Hindlimb muscle (tissue), 1 donor: ENCODE measurements at regions not wholly inside any gene's neighbourhood (a gene's known extent, or its start where the extent isn't known, plus 50 kb on each side); places are given as distances from the start of the nearest gene placed in this dataset.

Experiments
- DNase-seq: peaks from one replicate; pipeline ENCODE4 v3.0.0-alpha.2; 2013

DNA sequence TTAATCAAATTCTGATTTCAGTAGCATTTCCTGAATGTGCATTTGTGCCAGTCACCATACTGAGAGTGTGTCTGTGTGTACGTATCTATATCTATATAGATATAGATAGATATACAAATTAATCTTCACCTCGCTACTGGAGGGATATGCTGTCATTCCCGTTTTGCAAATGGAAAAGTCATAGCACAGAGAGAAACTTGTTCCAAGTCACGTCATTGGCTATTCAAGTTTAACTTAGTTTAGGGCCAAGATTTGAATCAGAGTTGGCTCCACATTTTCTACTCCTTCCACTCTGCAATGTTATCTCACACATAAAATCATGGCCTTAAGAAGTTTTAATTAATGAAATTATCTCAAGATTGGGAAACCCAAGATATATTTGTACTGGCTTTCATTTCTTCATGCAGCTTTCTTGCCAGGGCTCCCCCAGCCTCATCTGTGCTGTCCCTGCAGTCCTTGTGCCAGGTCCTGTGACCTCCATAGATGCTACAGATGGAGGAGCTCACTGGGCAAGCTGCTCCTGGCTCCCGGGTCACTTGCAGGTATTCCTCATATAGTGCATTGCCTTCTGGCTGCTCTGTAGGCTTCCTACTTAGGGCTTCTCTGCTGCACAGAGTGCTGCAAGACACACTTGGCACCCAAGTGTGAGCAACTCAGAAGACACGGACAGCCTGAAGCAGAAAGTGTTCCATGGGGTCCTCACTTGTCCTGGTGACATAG, 245.8 kb downstream of the KCNS3 start:
- DNase-seq: peak; percentile 56

DNA sequence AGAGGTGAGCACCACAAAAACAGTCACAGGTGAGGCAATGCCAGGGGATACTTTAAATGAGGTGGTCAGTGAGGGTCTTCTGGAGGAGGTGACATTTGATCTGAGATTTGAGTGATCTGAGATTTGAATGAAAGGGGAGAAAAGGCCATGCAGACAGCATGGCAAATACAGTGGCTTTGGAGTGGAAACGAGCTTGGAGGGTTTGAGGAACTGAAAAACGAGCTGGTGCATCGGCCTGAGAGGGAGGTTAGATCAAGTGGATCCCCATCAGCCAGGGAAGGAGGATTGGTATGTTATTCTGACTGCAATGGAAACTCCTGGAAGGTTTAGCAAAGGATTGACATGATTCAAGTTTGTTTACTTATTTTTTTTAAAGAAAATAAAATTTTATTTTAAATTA, 245.1 kb downstream of the KCNS3 start:
- no peak for DNase-seq

DNA sequence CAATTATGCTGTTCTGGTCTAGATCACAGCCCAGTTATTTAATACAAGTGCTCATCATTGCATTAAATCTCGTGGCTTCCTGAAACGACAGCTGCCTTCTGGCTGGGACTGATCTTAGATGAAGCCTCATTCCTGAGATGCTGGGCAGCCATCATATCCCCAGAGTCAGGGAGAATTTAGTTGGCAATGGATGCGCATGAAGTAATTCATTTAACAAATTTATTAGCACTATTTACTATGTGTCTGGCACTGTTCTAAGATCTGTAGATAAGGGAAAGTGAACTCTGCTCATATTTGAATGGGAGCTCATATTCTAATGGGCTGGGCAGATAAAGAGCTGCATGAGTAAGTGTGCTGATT, 244.7 kb downstream of the KCNS3 start:
- no peak for DNase-seq

DNA sequence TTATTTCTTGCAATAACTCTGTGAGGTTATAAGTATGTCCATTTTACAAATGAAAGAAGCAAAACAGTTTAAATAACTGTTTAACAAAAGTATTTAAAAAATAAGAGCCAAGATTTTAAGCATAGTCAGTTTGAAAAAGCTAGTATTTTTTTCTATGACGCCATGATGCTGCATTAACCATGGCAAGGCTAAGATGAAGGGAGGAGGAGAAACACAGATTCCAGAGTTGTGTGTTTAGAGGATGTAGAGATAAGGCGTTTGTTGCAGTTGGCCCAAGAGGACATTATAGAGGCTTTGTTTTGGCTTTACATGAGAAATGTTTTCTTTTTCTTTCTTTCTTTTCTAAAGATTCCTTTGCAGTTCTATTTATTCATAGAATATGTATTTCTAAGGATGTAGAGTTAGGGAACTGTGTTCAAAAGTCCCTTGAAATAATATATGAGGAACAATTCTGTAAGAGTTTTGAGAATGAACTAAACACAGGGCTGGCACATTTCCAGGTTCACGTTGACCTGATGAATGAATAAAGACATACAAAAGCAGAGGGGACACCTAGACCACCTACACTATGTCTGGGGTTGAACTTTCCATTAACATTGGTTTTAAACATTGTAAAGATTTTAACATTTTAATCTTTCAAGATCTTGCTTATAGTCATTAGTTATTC, 244.2 kb downstream of the KCNS3 start:
- DNase-seq: no peak

DNA sequence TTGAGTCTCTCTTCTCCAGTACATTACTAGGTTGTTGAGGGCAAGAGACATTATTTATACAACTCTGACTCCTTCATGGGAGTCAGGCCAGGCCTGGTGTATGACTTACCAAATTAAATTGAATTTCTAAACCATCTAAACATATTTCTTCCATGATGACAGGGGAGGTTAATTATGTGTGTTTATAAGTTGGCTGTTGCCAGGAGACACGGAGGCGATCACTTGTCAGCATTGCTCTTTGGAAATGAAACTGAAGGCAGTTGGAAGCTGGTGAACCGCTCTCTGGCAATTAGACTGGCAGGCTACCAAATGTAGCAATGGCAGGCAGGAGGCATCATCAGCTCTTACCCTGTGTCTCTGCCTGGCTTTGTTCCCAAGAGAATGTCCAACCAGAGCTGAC, 241.4 kb downstream of the KCNS3 start:
- no peak for DNase-seq

DNA sequence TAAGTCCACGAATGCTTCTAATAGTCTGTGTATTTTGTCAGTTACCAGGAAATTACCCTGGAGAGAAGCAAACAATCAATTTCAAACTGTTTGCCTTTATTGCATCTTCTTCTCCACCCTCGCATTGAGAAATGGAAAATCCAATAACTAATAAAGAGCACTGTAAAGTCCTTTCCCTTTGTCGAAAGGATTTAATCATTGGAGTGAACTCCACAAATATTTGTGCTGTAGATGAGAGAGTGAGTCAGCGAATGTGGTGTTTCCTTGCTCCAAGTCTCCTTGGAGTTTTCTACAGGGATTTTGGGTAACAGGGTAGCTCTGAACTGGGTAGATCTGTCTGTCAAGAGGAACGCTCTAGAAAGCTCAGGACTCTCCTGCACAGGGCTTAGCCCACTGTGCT, 240.2 kb downstream of the KCNS3 start:
- DNase-seq: no peak

DNA sequence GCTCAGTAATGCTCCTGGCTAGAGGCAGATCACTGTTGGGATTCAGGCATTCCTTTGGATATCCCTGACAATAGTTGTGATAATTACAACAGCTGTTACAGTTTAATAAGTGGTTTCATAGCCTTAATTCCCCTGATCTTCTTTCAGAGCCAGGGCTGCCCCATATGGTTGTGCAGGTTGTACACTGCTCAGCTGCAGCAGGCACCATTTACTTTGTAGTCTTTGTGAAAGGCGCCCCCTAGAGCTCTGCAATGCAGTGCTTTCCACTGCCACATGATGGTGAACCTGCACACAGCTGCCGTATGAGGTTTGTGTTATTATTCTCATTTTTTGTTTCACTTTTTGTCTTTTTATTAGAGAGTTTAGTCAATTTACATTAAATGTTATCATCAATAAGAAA, 239.1 kb downstream of the KCNS3 start:
- no peak for DNase-seq

DNA sequence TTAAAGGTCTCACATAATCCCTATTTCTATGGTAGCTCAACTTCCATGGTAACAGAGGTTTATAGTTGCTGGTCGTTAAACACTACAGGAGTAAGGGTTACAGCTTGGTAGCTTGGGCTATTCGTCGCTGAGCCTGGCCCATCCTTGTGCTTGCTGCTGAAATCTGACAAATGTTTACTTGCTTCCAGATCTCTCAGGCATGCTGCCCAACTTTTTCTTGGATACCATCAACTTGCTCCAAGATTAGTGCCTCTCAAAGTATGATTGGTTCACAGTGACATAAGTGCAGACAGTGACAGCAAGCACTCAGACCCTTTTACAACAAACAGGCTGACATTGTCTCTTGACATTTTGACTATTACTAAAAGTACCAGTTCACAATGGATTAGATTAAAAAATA, 231.8 kb downstream of the KCNS3 start:
- no peak for DNase-seq

DNA sequence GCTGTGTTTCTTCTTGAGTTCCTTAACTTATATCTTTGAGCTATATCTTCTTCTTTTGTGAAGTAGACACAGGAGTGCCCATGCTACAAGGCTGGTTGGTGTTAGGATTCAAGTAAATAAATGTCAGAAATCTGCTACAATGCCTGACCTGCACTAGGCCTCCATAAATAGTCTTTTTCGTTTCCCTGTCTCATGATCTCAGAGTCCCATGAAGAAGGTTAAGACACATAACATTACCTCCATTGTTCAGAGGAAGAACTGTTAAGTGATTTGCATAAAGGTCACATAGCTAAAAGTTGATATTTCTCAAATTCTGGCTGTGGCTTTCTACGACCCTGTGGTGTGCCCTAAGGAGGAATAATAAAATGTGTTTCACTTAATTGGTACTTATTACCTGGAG, 228.4 kb downstream of the KCNS3 start:
- no peak for DNase-seq

DNA sequence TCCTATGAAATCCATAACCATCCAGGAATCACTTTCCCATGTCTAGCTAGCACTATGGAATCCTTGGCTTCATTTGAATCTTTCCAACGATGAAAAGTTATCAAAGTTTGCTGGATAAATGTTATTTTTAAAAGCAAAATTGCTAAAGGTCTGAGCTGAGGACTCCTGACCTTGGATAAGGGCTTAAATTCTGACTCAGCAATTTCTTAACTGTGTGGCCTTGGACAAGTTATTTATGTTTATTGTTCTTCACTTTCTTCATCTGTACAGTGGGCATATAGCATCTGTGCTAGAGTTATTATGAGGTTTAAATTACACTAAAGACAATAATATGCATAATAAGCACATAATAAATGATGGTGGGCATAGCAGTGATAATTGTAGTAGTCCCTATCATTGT, 227.5 kb downstream of the KCNS3 start:
- no peak for DNase-seq

DNA sequence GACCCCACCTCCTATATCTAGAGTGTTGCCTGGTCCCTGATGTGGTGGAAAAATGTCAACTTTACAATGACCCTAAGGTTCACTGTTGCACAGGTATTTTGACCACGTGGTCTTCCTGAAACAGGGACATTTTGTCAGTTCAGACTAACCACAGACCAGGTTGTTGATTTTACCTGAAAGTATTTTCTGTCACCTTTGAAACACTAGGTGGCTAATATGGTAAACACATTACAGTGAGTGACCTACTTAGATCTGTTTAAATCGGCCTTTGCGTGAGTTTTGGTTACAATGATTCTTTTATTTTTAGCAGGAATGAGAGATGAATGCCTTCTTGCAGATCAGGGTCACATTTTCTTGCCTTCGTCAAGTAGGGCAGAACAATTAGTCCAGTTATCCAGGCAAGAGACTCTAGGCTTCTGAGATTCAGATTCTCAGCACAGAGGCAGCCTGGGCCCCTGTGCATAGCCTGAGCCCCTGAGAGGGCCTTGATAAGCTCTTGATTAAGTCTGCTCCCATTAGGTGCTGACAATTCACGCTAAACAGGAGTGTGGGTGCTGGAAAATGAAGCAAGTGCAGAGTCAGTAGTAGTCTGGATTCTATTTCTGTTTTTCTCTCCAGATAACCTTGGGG, 226.2 kb downstream of the KCNS3 start:
- no peak for DNase-seq

DNA sequence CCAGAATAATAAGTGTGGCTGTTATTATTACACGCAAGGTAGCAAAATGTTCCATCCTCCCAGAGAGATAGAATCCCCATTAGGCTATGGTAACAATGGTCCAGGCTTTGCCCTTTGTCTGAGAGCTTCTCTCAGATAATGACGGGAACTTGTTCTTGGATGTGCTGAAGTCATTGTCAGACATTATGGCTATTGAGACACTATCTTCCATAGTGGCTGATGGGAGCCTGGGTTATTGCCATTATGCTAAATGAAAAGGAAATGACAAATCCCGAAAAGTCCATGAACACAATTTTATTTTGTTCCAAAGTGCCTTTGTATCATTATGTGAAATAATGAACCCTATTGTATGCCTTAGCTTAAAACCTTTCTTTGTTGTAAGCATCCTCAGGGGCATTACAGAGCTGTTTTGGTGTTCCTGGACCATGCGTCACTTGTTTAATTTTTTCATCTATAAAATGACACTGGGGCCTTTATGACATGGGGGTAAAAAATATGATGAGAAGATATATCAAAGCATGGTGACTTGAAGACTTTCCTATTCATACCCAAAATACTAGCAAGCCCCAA, 218.5 kb downstream of the KCNS3 start:
- DNase-seq: no peak

DNA sequence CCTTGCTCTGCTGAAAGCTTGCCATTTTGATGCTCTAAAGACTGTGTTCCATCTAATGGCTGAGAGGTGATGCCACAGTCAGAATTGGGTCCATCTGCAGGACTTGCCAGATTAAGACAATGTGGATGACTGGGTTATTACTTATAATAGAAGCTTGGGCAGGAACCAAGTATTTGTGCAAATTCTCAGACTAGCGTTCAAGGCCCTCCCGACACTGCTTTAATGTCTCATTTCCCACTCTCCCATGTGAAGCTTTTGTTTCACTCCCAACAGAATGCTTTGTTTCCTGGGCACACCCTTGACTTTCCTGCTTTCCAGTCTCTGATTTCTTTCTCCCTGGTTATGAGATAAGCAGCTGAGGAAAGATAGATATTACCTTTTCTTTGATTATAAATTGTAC, 215.8 kb downstream of the KCNS3 start:
- DNase-seq: no peak

DNA sequence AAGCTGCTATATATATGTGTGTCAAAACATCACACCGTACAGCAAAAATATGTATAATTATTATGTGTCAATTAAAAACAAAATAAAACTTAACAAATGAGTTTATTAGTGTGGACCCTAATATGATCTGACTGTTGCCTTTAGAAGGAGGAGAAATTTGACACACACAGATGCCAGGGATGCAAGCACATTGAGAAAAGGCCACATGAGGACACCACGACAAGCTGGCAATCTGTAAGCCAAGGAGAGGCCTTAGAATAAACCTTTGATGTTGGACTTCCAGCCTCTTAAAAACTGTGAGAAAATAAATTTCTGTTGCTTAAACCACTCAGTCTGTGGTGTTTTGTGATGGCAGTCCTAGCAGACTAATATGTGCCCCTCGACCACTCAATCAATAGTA, 214.7 kb downstream of the KCNS3 start:
- DNase-seq: no peak

DNA sequence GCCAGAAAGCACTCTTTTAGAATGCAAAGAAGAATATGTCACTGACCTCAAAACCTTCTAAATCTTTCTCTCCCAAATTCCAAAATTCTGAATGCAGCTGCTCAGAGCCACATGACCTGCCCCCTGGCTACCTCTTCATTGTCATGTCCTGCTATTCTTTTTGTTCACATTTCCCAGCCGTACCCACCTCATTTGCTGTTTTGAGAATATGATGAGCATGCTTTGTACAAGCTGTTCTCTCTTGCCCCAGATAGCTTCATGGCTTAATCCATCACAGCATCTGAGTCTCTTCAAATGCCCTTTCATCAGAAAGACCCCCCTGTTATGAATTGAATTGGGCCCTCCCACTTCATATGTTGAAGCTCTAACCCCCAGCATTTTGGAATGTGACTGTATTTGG, 214.3 kb downstream of the KCNS3 start:
- no peak for DNase-seq

DNA sequence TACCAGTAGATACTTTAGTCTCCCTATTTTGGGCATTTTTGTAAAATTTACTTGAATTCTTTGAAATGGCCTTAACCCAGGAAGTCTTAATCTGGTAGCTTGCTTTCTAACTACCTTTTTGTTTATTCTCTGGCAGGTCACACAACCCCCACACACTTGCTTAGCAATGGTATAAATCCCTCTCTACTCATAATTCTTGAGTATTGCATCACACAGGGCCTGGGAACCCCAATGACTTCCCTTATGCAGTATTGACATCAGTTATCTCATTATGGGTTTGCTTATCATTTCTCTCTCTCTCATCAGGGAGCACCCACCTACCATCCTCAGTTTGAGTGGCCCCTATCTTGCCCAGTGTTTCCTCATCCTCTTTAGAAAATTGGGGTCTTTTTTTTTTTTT, 207.1 kb downstream of the KCNS3 start:
- DNase-seq: no peak

DNA sequence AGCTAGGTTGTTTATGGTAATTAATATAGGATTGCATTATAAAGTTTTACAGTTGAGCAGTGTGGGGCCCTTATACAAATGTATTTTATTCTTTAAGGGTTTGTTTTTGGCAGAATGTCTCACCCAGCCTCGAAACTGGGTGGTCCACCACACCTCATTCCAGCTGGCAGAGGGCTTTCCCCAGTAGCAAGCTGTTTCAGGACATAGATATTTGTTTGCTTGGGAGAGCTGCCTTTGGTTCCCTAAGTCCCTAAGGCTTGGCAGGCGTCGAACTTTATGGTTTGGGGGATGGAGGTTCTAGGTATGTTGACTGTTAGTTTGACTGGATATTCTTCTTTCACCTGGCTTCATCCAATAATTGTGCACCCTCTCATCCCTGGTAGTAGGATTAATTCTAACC, 205.9 kb downstream of the KCNS3 start:
- no peak for DNase-seq

DNA sequence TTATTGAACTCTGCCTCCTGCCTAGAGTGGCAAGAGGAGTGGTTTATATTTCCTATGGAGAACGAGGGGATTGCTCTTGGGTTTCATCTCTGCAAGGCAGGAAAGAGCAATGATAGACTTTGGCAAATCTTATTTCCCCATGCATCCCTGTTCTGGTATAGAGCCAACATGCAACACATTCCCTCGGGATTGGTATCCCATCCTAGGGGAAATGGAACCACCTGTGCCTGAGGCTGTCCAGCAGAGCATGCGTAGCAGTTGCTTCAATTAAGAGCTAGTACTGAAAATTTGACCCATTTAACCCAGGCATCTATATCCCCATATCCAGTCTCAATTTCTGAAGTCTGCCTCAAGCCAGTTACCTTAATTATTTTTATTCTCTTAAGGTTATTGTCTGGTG, 205.3 kb downstream of the KCNS3 start:
- DNase-seq: no peak

DNA sequence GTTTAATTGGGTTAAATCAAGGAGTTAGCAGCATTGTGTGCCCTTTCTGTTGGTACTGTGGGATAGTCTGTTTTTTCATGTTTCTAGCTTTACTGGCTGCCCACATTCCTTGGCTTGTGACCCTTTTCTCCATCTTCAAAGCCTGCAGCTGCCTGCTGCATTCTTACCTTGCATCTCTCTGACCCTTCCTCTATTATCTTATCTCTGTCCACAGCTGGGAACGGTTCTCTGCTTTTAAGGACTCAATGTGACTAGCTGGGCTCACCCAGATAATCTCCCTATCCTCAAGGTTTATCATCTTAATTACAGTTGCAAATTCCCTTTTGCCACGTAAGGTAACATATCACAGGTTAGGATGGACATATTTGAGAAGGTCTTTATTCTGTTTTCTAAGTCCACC, 199.7 kb downstream of the KCNS3 start:
- DNase-seq: no peak

DNA sequence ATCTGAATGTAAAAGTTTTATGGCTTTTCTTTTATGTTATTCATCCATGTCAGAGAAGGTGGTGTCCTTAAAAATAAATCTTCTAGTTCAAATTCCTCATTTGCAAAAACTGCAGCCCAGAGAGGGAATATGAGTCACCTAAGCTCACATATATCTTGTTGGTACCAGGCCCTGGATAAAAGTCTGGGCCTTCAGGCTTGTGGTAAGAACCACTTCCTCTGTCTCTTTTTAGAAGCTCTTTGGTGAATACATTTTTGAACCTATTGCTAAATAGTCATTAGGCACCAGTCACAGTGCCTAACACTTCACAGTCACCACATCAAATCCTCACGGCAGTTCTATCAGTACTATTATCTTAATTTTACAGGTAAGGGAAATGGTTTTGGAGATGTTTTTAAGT, 199.2 kb downstream of the KCNS3 start:
- DNase-seq: no peak

DNA sequence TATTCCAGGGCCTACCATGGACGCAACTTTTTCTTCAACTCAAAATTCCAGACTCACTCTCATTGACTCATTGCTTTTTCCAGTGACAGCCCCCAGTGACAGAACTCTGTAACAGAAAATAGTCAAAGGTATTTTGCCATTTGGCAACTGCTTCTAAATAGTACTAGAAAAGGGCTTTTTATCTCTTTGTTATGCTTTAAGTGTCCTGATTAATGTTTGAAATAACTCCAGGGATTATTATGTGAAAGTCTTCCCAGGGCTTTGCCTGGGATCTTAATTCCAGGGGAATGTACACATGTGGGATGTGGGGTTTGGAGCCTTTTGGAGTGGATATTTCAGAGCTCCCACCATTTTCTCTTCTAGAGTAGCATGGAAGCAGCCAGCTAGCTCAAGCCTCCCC, 198.8 kb downstream of the KCNS3 start:
- no peak for DNase-seq

DNA sequence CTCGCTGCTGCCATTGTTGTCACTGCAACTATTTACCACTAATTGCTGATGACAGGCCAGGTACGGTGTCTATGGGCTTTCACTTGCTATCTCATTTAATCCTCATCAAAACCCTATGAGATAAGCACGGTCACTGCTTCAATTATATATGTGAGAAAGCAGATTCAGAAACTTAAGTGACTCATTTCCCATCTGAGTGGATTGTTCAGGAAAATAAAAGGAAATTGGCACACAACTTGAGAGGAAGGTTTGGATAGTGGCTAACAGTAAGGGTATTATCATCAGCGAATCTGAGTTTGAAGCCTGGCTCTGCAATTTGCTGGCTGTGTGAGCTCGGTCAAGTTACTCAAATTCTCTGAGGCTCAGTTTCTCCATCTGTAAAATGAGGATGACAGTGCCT, 196.0 kb downstream of the KCNS3 start:
- no peak for DNase-seq

DNA sequence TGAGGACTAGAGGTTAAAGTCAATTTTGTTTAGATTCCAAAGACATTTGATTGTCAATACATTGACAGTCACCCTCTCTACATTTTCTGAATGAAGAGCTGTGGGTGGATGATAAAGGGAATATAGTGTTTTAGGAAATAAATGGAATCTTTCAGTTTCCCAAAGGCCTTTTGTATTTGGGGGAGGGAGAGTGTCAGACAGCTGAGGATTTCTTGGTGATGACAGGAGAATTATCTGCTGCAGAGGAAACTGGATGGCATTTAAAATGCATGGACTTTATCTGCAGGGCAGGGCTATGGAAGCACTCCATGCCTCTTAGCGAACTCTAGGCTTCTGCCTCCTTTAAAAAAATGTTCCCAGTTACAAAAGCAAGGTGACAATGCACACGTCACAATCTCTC, 195.1 kb downstream of the KCNS3 start:
- no peak for DNase-seq
